ENCODE measurements at regions not wholly inside any gene's neighbourhood (a gene's known extent, or its start where the extent isn't known, plus 50 kb on each side); places are given as distances from the start of the nearest gene placed in this dataset.
"Not testable (repeated sequence)": the region's sequence is repeated elsewhere in the genome, so short reads cannot be mapped to it uniquely, and the experiment has no call there.

GRCh38 chr11:69952229-69952975, 125.7 kb upstream of the ANO1 start:
- not testable (repeated sequence) for DNase-seq

GRCh38 chr11:69953356-69953755, 124.8 kb upstream of the ANO1 start:
- no peak for DNase-seq

- DNase-seq, result no peak
These were observed 123.4 kb upstream of the ANO1 start for GRCh38 chr11:69954756-69955155.

- DNase-seq, result no peak
These were observed 121.4 kb upstream of the ANO1 start for GRCh38 chr11:69956669-69957190.

GRCh38 chr11:69957849-69958248, 120.3 kb upstream of the ANO1 start:
- no peak for DNase-seq

GRCh38 chr11:69958308-69958707, 119.8 kb upstream of the ANO1 start:
- DNase-seq, result no peak

- DNase-seq, result no peak
These were observed 118.7 kb upstream of the ANO1 start for GRCh38 chr11:69959461-69959860.

GRCh38 chr11:69961738-69962137, 116.4 kb upstream of the ANO1 start:
- no peak for DNase-seq

- DNase-seq, result peak; percentile 21 to 49 (median 42)
These were observed 116.0 kb upstream of the ANO1 start for GRCh38 chr11:69962152-69962551.

GRCh38 chr11:69963533-69964246, 114.4 kb upstream of the ANO1 start:
- no peak for DNase-seq

- DNase-seq, result no peak
These were observed 113.9 kb upstream of the ANO1 start for GRCh38 chr11:69964247-69964643.

GRCh38 chr11:69965821-69966582, 112.1 kb upstream of the ANO1 start:
- DNase-seq, result no peak

GRCh38 chr11:69966583-69966835, 111.6 kb upstream of the ANO1 start:
- DNase-seq, result no peak

GRCh38 chr11:69966910-69967483, 111.1 kb upstream of the ANO1 start:
- DNase-seq, result no peak

GRCh38 chr11:69967484-69967883, 110.6 kb upstream of the ANO1 start:
- no peak for DNase-seq

GRCh38 chr11:69968396-69969347, 109.4 kb upstream of the ANO1 start:
- no peak for DNase-seq

- DNase-seq, result no peak
These were observed 108.0 kb upstream of the ANO1 start for GRCh38 chr11:69969890-69970784.

- DNase-seq, result no peak
These were observed 107.2 kb upstream of the ANO1 start for GRCh38 chr11:69970785-69971535.

GRCh38 chr11:69971741-69972140, 106.4 kb upstream of the ANO1 start:
- no peak for DNase-seq

- DNase-seq, result no peak
These were observed 105.7 kb upstream of the ANO1 start for GRCh38 chr11:69972351-69972802.

All from suppressor macrophage (primary cell).